ENCODE measurements at regions not wholly inside any gene's neighbourhood (a gene's known extent, or its start where the extent isn't known, plus 50 kb on each side); places are given as distances from the start of the nearest gene placed in this dataset.

- TF ChIP-seq POLR2A (IDR thresholded peaks at IDR 0.05) = no peak
- TF ChIP-seq, protein P1, sequence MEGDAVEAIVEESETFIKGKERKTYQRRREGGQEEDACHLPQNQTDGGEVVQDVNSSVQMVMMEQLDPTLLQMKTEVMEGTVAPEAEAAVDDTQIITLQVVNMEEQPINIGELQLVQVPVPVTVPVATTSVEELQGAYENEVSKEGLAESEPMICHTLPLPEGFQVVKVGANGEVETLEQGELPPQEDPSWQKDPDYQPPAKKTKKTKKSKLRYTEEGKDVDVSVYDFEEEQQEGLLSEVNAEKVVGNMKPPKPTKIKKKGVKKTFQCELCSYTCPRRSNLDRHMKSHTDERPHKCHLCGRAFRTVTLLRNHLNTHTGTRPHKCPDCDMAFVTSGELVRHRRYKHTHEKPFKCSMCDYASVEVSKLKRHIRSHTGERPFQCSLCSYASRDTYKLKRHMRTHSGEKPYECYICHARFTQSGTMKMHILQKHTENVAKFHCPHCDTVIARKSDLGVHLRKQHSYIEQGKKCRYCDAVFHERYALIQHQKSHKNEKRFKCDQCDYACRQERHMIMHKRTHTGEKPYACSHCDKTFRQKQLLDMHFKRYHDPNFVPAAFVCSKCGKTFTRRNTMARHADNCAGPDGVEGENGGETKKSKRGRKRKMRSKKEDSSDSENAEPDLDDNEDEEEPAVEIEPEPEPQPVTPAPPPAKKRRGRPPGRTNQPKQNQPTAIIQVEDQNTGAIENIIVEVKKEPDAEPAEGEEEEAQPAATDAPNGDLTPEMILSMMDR (IDR thresholded peaks at IDR 0.05 in 4 of 5, conservative IDR thresholded peaks at IDR 0.05 in 1 of 5) = no peak
Observed at GRCh38 chr7:25911738-25912607, 240.0 kb upstream of the NFE2L3 start.

Measured in gastrocnemius medialis (tissue), 4 donors.